Stomach (tissue), 8 donors: ENCODE measurements at regions not wholly inside any gene's neighbourhood (a gene's known extent, or its start where the extent isn't known, plus 50 kb on each side); places are given as distances from the start of the nearest gene placed in this dataset.

Source experiments
- DNase-seq, 2 donors: peaks; one replicate each; pipeline versions ENCODE4 v3.0.0 to v3.0.0-alpha.2; 2013 to 2019
- H3K27ac ChIP-seq, 5 donors: fragments of 200-600 bp in 4 of 5; sonication (generic) in 4 of 5; one replicate each; pipeline ENCODE4 v1.5.1; 2013 to 2019; ENCODE audit warnings: mild to moderate bottlenecking in 1 of 5, moderate library complexity in 1 of 5
- H3K27me3 ChIP-seq, 3 donors: fragments of 200-600 bp; sonication (generic); one replicate each; pipeline ENCODE4 v1.5.1; 2017 to 2019; ENCODE audit warnings: mixed run types in 1 of 3
- H3K36me3 ChIP-seq, 4 donors: fragments of 200-600 bp; sonication (generic); 1 replicate in 3 of 4; 2 replicates in 1 of 4; pipeline ENCODE4 v1.5.1; 2016 to 2019
- H3K4me1 ChIP-seq, 4 donors: fragments of 200-600 bp; sonication (generic); one replicate each; pipeline ENCODE4 v1.5.1; 2016 to 2019
- H3K4me3 ChIP-seq, 4 donors: fragments of 200-600 bp; sonication (generic) in 3 of 4; one replicate each; pipeline ENCODE4 v1.5.1; 2016 to 2019; ENCODE audit warnings: mild to moderate bottlenecking in 1 of 4
- H3K9me3 ChIP-seq, 4 donors: fragments of 200-600 bp; sonication (generic); one replicate each; pipeline ENCODE4 v1.5.1; 2016 to 2019
- EP300 ChIP-seq: sonication (generic); formaldehyde crosslinking; IDR thresholded peaks from one replicate; pipeline ENCODE4 v1.6.1; 2017; ENCODE audit warnings: antibody characterized with exemption
- POLR2A ChIP-seq, 4 donors: fragments of 450-650 bp; IDR thresholded peaks; one replicate each; pipeline ENCODE4 v1.6.1; 2016; ENCODE audit warnings: antibody characterized with exemption in 4 of 4, control low read depth in 2 of 4, mild to moderate bottlenecking in 1 of 4, moderate library complexity in 1 of 4
- POLR2AphosphoS5 ChIP-seq, 3 donors: sonication (generic); formaldehyde crosslinking; IDR thresholded peaks; one replicate each; pipeline ENCODE4 v1.6.1; 2016; ENCODE audit warnings: antibody characterized with exemption in 3 of 3
- WGBS, 5 donors: extraction: QIAGEN DNeasy Blood & Tissue Kit in 3 of 5; methylation state at CpG; one replicate each; pipeline versions ENCODE4 v1.1.5 to v1.1.7; 2013 to 2018; 5-methylcytosine and 5-hydroxymethylcytosine counted together
- intact Hi-C: fragments of 100-400 bp; cut with DNase I; formaldehyde crosslinking; loops from one replicate; pipeline ENCODE4 v1.15.1; 2023; ENCODE audit warnings: low total_unique reads
- TF ChIP-seq, protein P1 (sequence below), 7 experiments: fragments of 450-650 bp in 4 of 7; fragments of 200-600 bp in 3 of 7; sonication (generic) in 3 of 7; IDR thresholded peaks; one replicate each; pipeline ENCODE4 v1.5.1; 2016 to 2019; ENCODE audit warnings: antibody characterized with exemption in 7 of 7, control low read depth in 2 of 7, mild to moderate bottlenecking in 1 of 7
- donor health status: healthy with polysubstance abuse.
- donor health status: Bipolar disorder and iron deficiency.
- donor health status: healthy.

DNA sequence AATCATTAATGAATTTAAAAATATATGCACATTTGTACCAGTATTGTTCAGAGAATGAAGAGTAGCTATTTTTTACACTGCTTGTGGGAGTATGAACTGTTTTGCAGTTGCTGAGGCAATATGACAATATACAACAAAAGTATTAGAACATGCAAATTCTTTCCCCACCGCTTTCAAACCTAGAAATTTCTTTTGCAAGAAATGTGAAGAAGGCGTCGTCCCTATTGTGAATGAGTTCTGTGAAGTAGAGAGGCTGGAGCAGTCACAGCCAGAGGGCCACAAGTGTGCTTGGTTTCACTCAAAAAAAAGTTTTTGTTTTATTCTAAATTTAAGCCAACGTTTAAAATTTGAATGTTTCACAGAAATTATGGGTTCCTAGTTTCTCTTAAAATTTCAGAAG, 184.9 kb downstream of the ALG10B start:
- Histone ChIP-seq H3K27me3 (no peaks in the 10 kb centered on the region), H3K4me1 (no peaks in the 10 kb centered on the region), H3K36me3 (no peaks in the 10 kb centered on the region), H3K4me3 (no peak overlapping the region), H3K9me3 (peaks cover 0 to 11% (median 5%) of the 10 kb centered on the region in 4 donors), H3K27ac (no peak overlapping the region)
- intact Hi-C loops = no loop called here
- TF ChIP-seq EP300 (no peak), POLR2AphosphoS5 (IDR thresholded peaks at IDR 0.05) (no peak), POLR2A (IDR thresholded peaks at IDR 0.05) (no peak)
- TF ChIP-seq, protein P1, sequence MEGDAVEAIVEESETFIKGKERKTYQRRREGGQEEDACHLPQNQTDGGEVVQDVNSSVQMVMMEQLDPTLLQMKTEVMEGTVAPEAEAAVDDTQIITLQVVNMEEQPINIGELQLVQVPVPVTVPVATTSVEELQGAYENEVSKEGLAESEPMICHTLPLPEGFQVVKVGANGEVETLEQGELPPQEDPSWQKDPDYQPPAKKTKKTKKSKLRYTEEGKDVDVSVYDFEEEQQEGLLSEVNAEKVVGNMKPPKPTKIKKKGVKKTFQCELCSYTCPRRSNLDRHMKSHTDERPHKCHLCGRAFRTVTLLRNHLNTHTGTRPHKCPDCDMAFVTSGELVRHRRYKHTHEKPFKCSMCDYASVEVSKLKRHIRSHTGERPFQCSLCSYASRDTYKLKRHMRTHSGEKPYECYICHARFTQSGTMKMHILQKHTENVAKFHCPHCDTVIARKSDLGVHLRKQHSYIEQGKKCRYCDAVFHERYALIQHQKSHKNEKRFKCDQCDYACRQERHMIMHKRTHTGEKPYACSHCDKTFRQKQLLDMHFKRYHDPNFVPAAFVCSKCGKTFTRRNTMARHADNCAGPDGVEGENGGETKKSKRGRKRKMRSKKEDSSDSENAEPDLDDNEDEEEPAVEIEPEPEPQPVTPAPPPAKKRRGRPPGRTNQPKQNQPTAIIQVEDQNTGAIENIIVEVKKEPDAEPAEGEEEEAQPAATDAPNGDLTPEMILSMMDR (IDR thresholded peaks at IDR 0.05) = no peak
- DNase-seq = no peak
- 64 to 83% (median 70%) methylated on average over 4 of the region's 4 CpGs for WGBS, 5 donors

DNA sequence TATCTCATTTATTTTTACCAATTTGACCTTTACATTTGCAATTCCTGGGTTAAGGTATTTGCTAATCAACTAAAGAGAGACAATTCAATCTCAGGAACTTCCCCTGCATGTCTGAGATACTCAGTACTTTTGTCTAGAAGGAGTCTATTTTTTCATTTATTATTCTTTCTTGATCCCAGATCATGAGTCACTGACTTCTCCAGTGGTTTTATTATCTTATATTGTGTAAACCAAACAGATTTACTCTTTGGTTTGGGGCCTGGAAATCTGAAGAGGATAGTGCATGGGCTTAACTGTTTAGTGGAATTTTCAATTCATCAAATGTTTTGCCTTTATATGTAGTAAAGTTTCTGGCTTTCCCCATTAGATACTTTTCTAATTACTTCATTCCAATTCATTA, 185.4 kb downstream of the ALG10B start:
- Histone ChIP-seq H3K36me3 (no peaks in the 10 kb centered on the region), H3K27me3 (no peaks in the 10 kb centered on the region), H3K9me3 (peaks cover 0 to 11% (median 5%) of the 10 kb centered on the region in 4 donors), H3K4me1 (no peaks in the 10 kb centered on the region), H3K4me3 (no peak overlapping the region), H3K27ac (no peak overlapping the region)
- intact Hi-C loops = no loop called here
- TF ChIP-seq POLR2AphosphoS5 (IDR thresholded peaks at IDR 0.05) = no peak
- no peak for TF ChIP-seq EP300
- TF ChIP-seq, protein P1 (IDR thresholded peaks at IDR 0.05) = no peak
- TF ChIP-seq POLR2A (IDR thresholded peaks at IDR 0.05) = no peak
- no peak for DNase-seq

DNA sequence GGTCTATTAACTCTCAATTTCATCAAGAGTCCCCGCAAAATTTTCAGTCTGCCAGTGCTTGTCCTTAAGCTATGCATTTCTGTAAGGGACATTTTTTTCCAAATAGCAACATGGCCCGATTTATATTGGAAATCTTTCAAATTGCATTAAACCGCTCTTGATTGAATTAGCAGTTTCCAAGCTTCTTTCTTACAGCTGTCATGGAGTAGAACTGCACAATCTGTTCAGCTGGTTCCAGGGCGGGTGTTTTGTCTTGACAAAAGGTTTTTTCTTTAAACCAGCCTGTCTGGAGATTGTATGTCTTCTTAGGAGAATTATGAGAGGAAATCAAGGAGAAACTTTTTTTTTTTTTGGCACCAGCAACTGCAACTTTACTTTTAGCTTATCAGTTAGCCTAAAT, 185.8 kb downstream of the ALG10B start:
- peaks cover 0 to 11% (median 2%) of the 10 kb centered on the region in 4 donors for H3K9me3 ChIP-seq
- H3K4me3 ChIP-seq = no peak overlapping the region
- WGBS, 5 donors = 60 to 75% (median 72%) methylated on average over 4 of the region's 4 CpGs
- no peaks in the 10 kb centered on the region for H3K27me3 ChIP-seq
- H3K36me3 ChIP-seq = no peaks in the 10 kb centered on the region
- no peaks in the 10 kb centered on the region for H3K4me1 ChIP-seq
- intact Hi-C loops = no loop called here
- peak in 1 of 2 donors; percentile 13 for DNase-seq
- TF ChIP-seq EP300 = no peak
- TF ChIP-seq, protein P1 (IDR thresholded peaks at IDR 0.05) = no peak
- no peak for TF ChIP-seq POLR2AphosphoS5 (IDR thresholded peaks at IDR 0.05)
- no peak for TF ChIP-seq POLR2A (IDR thresholded peaks at IDR 0.05)
- no peak overlapping the region for H3K27ac ChIP-seq

DNA sequence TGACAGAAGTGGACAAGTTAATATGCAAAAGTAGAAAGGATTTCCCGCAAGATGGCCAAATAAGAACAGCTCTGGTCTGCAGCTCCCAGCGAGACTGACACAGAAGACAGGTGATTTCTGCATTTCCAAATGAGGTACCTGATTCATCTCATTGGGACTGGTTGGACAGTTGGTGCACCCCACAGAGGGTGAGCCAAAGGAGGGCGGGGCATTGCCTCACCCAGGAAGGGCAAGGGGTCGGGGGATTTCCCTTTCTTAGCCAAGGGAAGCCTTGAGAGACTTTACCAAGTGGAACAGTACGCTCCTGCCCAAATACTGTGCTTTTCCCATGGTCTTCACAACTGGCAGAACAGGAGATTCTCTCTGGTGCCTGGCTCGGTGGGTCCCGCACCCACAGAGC, 191.3 kb downstream of the ALG10B start:
- Histone ChIP-seq H3K27me3 (peaks cover 0 to 9% (median 0%) of the 10 kb centered on the region in 3 donors), H3K4me1 (no peaks in the 10 kb centered on the region), H3K4me3 (no peak overlapping the region), H3K27ac (no peak overlapping the region), H3K9me3 (peaks cover 0 to 17% (median 5%) of the 10 kb centered on the region in 4 donors), H3K36me3 (no peaks in the 10 kb centered on the region)
- no peak for TF ChIP-seq EP300
- no peak for DNase-seq
- WGBS, 5 donors = 57 to 92% (median 67%) methylated on average over 3 to 7 of the region's 7 CpGs
- intact Hi-C loops = no loop called here

DNA sequence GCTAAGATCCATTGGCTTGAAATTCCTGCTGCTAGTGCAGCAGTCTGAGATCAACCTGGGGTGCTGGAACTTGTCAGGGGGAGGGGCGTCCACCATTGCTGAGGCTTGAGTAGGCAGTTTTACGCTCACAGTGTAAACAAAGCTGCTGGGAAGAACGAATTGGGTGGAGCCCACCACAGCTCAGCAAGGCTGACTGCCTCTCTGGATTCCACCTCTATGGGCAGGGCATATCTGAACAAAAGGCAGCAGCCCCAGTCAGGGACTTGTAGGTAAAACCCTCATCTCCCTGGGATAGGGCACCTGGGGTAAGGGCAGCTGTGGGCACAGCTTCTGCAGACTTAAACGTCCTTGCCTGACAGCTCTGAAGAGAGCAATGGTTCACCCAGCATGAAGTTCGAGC, 191.7 kb downstream of the ALG10B start:
- TF ChIP-seq POLR2AphosphoS5 (IDR thresholded peaks at IDR 0.05) = no peak
- TF ChIP-seq POLR2A (IDR thresholded peaks at IDR 0.05) = no peak
- TF ChIP-seq, protein P1 (IDR thresholded peaks at IDR 0.05) = no peak
- no peak for TF ChIP-seq EP300
- WGBS, 5 donors = 27 to 60% (median 31%) methylated on average over 2 to 5 of the region's 5 CpGs
- Histone ChIP-seq H3K4me3 (no peak overlapping the region), H3K27me3 (peaks cover 0 to 9% (median 0%) of the 10 kb centered on the region in 3 donors), H3K9me3 (peaks cover 0 to 17% (median 5%) of the 10 kb centered on the region in 4 donors), H3K4me1 (no peaks in the 10 kb centered on the region), H3K36me3 (no peaks in the 10 kb centered on the region), H3K27ac (no peak overlapping the region)
- intact Hi-C loops = no loop called here
- DNase-seq = peak in 1 of 2 donors; percentile 5
